ENCODE measurements at regions not wholly inside any gene's neighbourhood (a gene's known extent, or its start where the extent isn't known, plus 50 kb on each side); places are given as distances from the start of the nearest gene placed in this dataset.

GRCh38 chr5:91938441-91938840 lies 555.3 kb upstream of the ARRDC3 start:
- H3K9me3 ChIP-seq: no peaks in the 10 kb centered on the region
- H3K27me3 ChIP-seq: no peaks in the 10 kb centered on the region
- H3K4me3 ChIP-seq: no peak overlapping the region
- TF ChIP-seq EP300 (IDR thresholded peaks at IDR 0.05): no peak
- H3K27ac ChIP-seq: no peak overlapping the region
- H3K4me1 ChIP-seq: no peaks in the 10 kb centered on the region
- no peaks in the 10 kb centered on the region for H3K36me3 ChIP-seq
- no peak for ATAC-seq

GRCh38 chr5:91937121-91937520 lies 554.0 kb upstream of the ARRDC3 start:
- ATAC-seq: no peak

GRCh38 chr5:91929522-91929817 lies 546.4 kb upstream of the ARRDC3 start:
- Histone ChIP-seq H3K9me3 (no peaks in the 10 kb centered on the region), H3K4me1 (no peaks in the 10 kb centered on the region), H3K27ac (no peak overlapping the region), H3K36me3 (no peaks in the 10 kb centered on the region), H3K4me3 (no peak overlapping the region), H3K27me3 (no peaks in the 10 kb centered on the region)
- ATAC-seq: no peak
- TF ChIP-seq CTCF (IDR thresholded peaks at IDR 0.05) (no peak), POLR2AphosphoS5 (IDR thresholded peaks at IDR 0.05) (no peak), EP300 (IDR thresholded peaks at IDR 0.05) (no peak), POLR2A (IDR thresholded peaks at IDR 0.05) (no peak)
- 90 to 100% methylated on average over 1 of the region's 1 CpG for WGBS, 2 donors (ENCODE audit: low coverage in 1 of 2)

More at GRCh38 chr5:91937121-91937520, 554.0 kb upstream of the ARRDC3 start:
- Histone ChIP-seq H3K27ac (no peak overlapping the region), H3K9me3 (no peaks in the 10 kb centered on the region), H3K4me1 (no peaks in the 10 kb centered on the region), H3K27me3 (no peaks in the 10 kb centered on the region), H3K4me3 (no peak overlapping the region), H3K36me3 (no peaks in the 10 kb centered on the region)
- TF ChIP-seq POLR2A (IDR thresholded peaks at IDR 0.05) (no peak), POLR2AphosphoS5 (IDR thresholded peaks at IDR 0.05) (no peak), CTCF (IDR thresholded peaks at IDR 0.05) (no peak), EP300 (IDR thresholded peaks at IDR 0.05) (no peak)

- no peak for ATAC-seq
- Histone ChIP-seq H3K27me3 (no peaks in the 10 kb centered on the region), H3K9me3 (no peaks in the 10 kb centered on the region), H3K4me1 (no peaks in the 10 kb centered on the region), H3K4me3 (no peak overlapping the region), H3K27ac (no peak overlapping the region), H3K36me3 (no peaks in the 10 kb centered on the region)
- TF ChIP-seq CTCF (IDR thresholded peaks at IDR 0.05): peak in 1 of 4 experiments; percentile 44
- no peak for TF ChIP-seq EP300 (IDR thresholded peaks at IDR 0.05)
- WGBS, 2 donors (ENCODE audit: low coverage in 1 of 2): 95 to 100% methylated on average over 1 of the region's 1 CpG
These were observed 545.8 kb upstream of the ARRDC3 start for GRCh38 chr5:91928754-91929521.

- H3K4me1 ChIP-seq: no peaks in the 10 kb centered on the region
- no peaks in the 10 kb centered on the region for H3K9me3 ChIP-seq
- H3K36me3 ChIP-seq: no peaks in the 10 kb centered on the region
- no peak overlapping the region for H3K4me3 ChIP-seq
- ATAC-seq: no peak
- 90% methylated on average over 2 of the region's 2 CpGs for WGBS, 2 donors (ENCODE audit: low coverage in 1 of 2)
- H3K27me3 ChIP-seq: no peaks in the 10 kb centered on the region
- H3K27ac ChIP-seq: no peak overlapping the region
- TF ChIP-seq EP300 (IDR thresholded peaks at IDR 0.05) (no peak), POLR2AphosphoS5 (IDR thresholded peaks at IDR 0.05) (no peak), POLR2A (IDR thresholded peaks at IDR 0.05) (no peak), CTCF (IDR thresholded peaks at IDR 0.05) (no peak)
These were observed 544.3 kb upstream of the ARRDC3 start for GRCh38 chr5:91927439-91927838.
